ENCODE measurements at regions not wholly inside any gene's neighbourhood (a gene's known extent, or its start where the extent isn't known, plus 50 kb on each side); places are given as distances from the start of the nearest gene placed in this dataset.

- no peak for TF ChIP-seq REST (IDR thresholded peaks at IDR 0.05; ENCODE audit: insufficient read depth in 1 of 2, low read depth in 2 of 2, low read length in 2 of 2)
- TF ChIP-seq FOXP2 (optimal IDR thresholded peaks at IDR 0.05; ENCODE audit: borderline replicate concordance, extremely low read depth, extremely low read length, insufficient read depth) = no peak
Observed at GRCh38 chr16:7111265-7111664, 221.4 kb upstream of the RBFOX1 start.
